ENCODE measurements at regions not wholly inside any gene's neighbourhood (a gene's known extent, or its start where the extent isn't known, plus 50 kb on each side); places are given as distances from the start of the nearest gene placed in this dataset.

- no peak overlapping the region for H3K4me3 ChIP-seq (ENCODE audit: low read depth, low read length)
- ChIA-PET POLR2A (no interaction called here), CTCF (interaction anchor here (1.1 kb wide), 1 partner anchor 584 kb away, joined by 3 read pairs; the partner anchor contains the start of gene PSTK)
- no peak for DNase-seq (ENCODE audit: low read depth, low spot score)
- H3K9me3 ChIP-seq (ENCODE audit: control insufficient read depth, insufficient read depth, low read length): peaks cover 28% of the 10 kb centered on the region
- no peak for TF ChIP-seq CTCF (IDR thresholded peaks at IDR 0.05; ENCODE audit: low read depth, low read length)
- no peak overlapping the region for H3K27ac ChIP-seq (ENCODE audit: low read depth, low read length)
- no peaks in the 10 kb centered on the region for H3K27me3 ChIP-seq (ENCODE audit: control insufficient read depth, insufficient read depth, low read length)
These were observed 102.2 kb upstream of the GPR26 start for GRCh38 chr10:123563994-123564393.

DNA sequence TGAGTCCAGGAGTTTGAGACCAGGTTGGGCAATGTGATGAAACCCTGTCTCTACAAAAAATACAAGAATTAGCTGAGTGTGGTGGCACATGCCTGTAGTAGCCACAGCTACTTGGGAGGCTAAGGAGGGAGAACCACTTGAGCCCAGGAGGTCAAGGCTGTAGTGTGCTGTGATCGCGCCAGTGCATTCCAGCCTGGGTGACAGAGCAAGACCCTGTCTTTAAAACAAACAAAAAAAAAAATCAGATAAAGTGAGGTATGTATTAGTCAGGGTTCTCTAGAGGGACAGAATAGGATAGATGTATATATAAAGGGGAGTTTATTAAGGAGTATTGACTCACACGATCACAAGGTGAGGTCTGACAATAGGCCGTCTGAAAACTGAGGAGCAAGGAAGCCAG, 101.5 kb upstream of the GPR26 start:
- CTCF ChIA-PET: no interaction called here
- H3K27ac ChIP-seq (ENCODE audit: low read depth, low read length): no peak overlapping the region
- H3K27me3 ChIP-seq (ENCODE audit: control insufficient read depth, insufficient read depth, low read length): no peaks in the 10 kb centered on the region
- DNase-seq (ENCODE audit: low read depth, low spot score): no peak
- POLR2A ChIA-PET: no interaction called here
- TF ChIP-seq CTCF (IDR thresholded peaks at IDR 0.05; ENCODE audit: low read depth, low read length): no peak
- no peak overlapping the region for H3K4me3 ChIP-seq (ENCODE audit: low read depth, low read length)
- peaks cover 29% of the 10 kb centered on the region for H3K9me3 ChIP-seq (ENCODE audit: control insufficient read depth, insufficient read depth, low read length)

GRCh38 chr10:123565691-123566660, 100.2 kb upstream of the GPR26 start:
- TF ChIP-seq CTCF (IDR thresholded peaks at IDR 0.05; ENCODE audit: low read depth, low read length): no peak
- POLR2A ChIA-PET: no interaction called here
- Histone ChIP-seq H3K27ac (ENCODE audit: low read depth, low read length) (no peak overlapping the region), H3K4me3 (ENCODE audit: low read depth, low read length) (no peak overlapping the region), H3K27me3 (ENCODE audit: control insufficient read depth, insufficient read depth, low read length) (no peaks in the 10 kb centered on the region), H3K9me3 (ENCODE audit: control insufficient read depth, insufficient read depth, low read length) (peaks cover 40% of the 10 kb centered on the region)
- no peak for DNase-seq (ENCODE audit: low read depth, low spot score)
- CTCF ChIA-PET: no interaction called here

GRCh38 chr10:123567984-123568739, 98.0 kb upstream of the GPR26 start:
- Histone ChIP-seq H3K27ac (ENCODE audit: low read depth, low read length) (no peak overlapping the region), H3K27me3 (ENCODE audit: control insufficient read depth, insufficient read depth, low read length) (no peaks in the 10 kb centered on the region), H3K9me3 (ENCODE audit: control insufficient read depth, insufficient read depth, low read length) (peaks cover 43% of the 10 kb centered on the region), H3K4me3 (ENCODE audit: low read depth, low read length) (no peak overlapping the region)
- ChIA-PET POLR2A (no interaction called here), CTCF (interaction anchor here (0.5 kb wide), 1 partner anchor 10 kb away, joined by 3 read pairs; no protein-coding TSS in a partner anchor)
- DNase-seq (ENCODE audit: low read depth, low spot score): no peak
- TF ChIP-seq CTCF (IDR thresholded peaks at IDR 0.05; ENCODE audit: low read depth, low read length): no peak

- POLR2A ChIA-PET: no interaction called here
- no peak for DNase-seq (ENCODE audit: low read depth, low spot score)
- no peak overlapping the region for H3K27ac ChIP-seq (ENCODE audit: low read depth, low read length)
- CTCF ChIA-PET: no interaction called here
- H3K27me3 ChIP-seq (ENCODE audit: control insufficient read depth, insufficient read depth, low read length): no peaks in the 10 kb centered on the region
- no peak for TF ChIP-seq CTCF (IDR thresholded peaks at IDR 0.05; ENCODE audit: low read depth, low read length)
- no peak overlapping the region for H3K4me3 ChIP-seq (ENCODE audit: low read depth, low read length)
- H3K9me3 ChIP-seq (ENCODE audit: control insufficient read depth, insufficient read depth, low read length): peaks cover 40% of the 10 kb centered on the region
These were observed 97.4 kb upstream of the GPR26 start for GRCh38 chr10:123568751-123569150.

Measured in AG04450 (cell line).